HepG2 (cell line): ENCODE measurements at regions not wholly inside any gene's neighbourhood (a gene's known extent, or its start where the extent isn't known, plus 50 kb on each side); places are given as distances from the start of the nearest gene placed in this dataset.

Experiments
- ATAC-seq: fragments of 200-7000 bp; cut with Tn5 transposase; 3 replicates; pipeline ENCODE4 v1.9.1; 2020; ENCODE audit warnings: mild to moderate bottlenecking, moderate library complexity
- BruUV-seq: library from RNA; stranded (reverse); fragments of 400-500 nt; replicated peaks from 2 replicates; lab custom pipeline; 2021; lab: Mats Ljungman, UMichigan
- CTCF ChIA-PET: fragments of 300-600 bp; formaldehyde crosslinking; extraction: SDS; loops from one replicate; lab custom pipeline; 2021; ENCODE audit warnings: low total read pairs, inconsistent platforms, low intra/inter-chr PET ratio; lab: Yijun Ruan, JAX
- POLR2A ChIA-PET: fragments of 350-600 bp; sonication (Branson Sonifier 250); formaldehyde crosslinking; loops from one replicate; lab custom pipeline; 2020; ENCODE audit warnings: antibody characterized with exemption, inconsistent platforms; lab: Yijun Ruan, JAX
- DNase-seq: peaks from one replicate; pipeline ENCODE4 v3.0.0-alpha.2; 2015; ENCODE audit warnings: low spot score
- FAIRE-seq: peaks from 3 replicates; lab custom pipeline; 2011; peaks lifted over from hg19 to GRCh38; lab: Jason Lieb, UNC
- H2AFZ ChIP-seq: one replicate; pipeline ENCODE4 v1.6.1; 2011; ENCODE audit warnings: low read length, inconsistent platforms
- H3K27ac ChIP-seq: fragments of 300-600 bp; 3 replicates; pipeline ENCODE4 v1.8.0; 2011; ENCODE audit warnings: mixed run types, mild to moderate bottlenecking, mixed read lengths, low read length, inconsistent platforms; ENCODE audit not compliant: insufficient read depth; ENCODE audit errors: extremely low read length
- H3K27me3 ChIP-seq, 2 experiments: fragments of 200-600 bp in 1 of 2; 2 replicates in 1 of 2; 3 replicates in 1 of 2; pipeline versions ENCODE4 v1.6.0 to v1.8.0; 2011; ENCODE audit warnings: low read length in 2 of 2, mild to moderate bottlenecking in 2 of 2, moderate library complexity in 2 of 2, inconsistent platforms in 1 of 2; ENCODE audit not compliant: insufficient read depth in 2 of 2, control insufficient read depth in 1 of 2
- H3K36me3 ChIP-seq, 2 experiments: fragments of 200-600 bp in 1 of 2; replicated peaks in 1 of 2; 2 replicates in 1 of 2; 3 replicates in 1 of 2; pipeline versions ENCODE4 v1.5.1 to v1.8.0; 2011; ENCODE audit warnings: low read length in 2 of 2, inconsistent platforms in 1 of 2; ENCODE audit not compliant: insufficient read depth in 2 of 2, control insufficient read depth in 1 of 2
- H3K4me1 ChIP-seq: 2 replicates; pipeline ENCODE4 v1.5.1; 2012; ENCODE audit warnings: low read length, inconsistent platforms; ENCODE audit not compliant: insufficient read depth
- H3K4me2 ChIP-seq: 2 replicates; pipeline ENCODE4 v1.6.0; 2011; ENCODE audit warnings: low read depth, low read length, inconsistent platforms
- H3K4me3 ChIP-seq, 3 experiments: fragments of 200-600 bp in 1 of 3; sonication (generic), shearing (Covaris generic) in 1 of 3; replicated peaks in 1 of 3; 2 replicates each; pipeline ENCODE4 v1.5.1; 2011 to 2016; ENCODE audit warnings: low read length in 3 of 3, inconsistent platforms in 2 of 3, low read depth in 2 of 3, mild to moderate bottlenecking in 2 of 3, control low read depth in 1 of 3, mixed read lengths in 1 of 3; ENCODE audit not compliant: insufficient read depth in 1 of 3
- H3K79me2 ChIP-seq: one replicate; pipeline ENCODE4 v1.6.1; 2011; ENCODE audit warnings: low read length, inconsistent platforms; ENCODE audit not compliant: insufficient read depth
- H3K9ac ChIP-seq: 2 replicates; pipeline ENCODE4 v1.6.0; 2011; ENCODE audit warnings: mild to moderate bottlenecking, low read depth, low read length, inconsistent platforms; ENCODE audit not compliant: insufficient read depth
- H3K9me3 ChIP-seq: 2 replicates; pipeline ENCODE4 v1.5.1; 2012; ENCODE audit warnings: mild to moderate bottlenecking, low read length
- H4K20me1 ChIP-seq: 2 replicates; pipeline ENCODE4 v1.6.0; 2011; ENCODE audit warnings: inconsistent platforms, mild to moderate bottlenecking, low read length, moderate library complexity; ENCODE audit not compliant: insufficient read depth
- ATF6 ChIP-seq: sonication (generic); formaldehyde crosslinking; conservative IDR thresholded peaks from 2 replicates; pipeline ENCODE4 v1.4.0; 2020; ENCODE audit warnings: missing genetic modification reagents
- BRD4 ChIP-seq: sonication (generic); formaldehyde crosslinking; IDR thresholded peaks from 2 replicates; pipeline ENCODE4 v1.4.0; 2020; ENCODE audit warnings: missing genetic modification reagents
- HNF4G ChIP-seq, 2 experiments: sonication (generic) in 1 of 2; formaldehyde crosslinking in 1 of 2; IDR thresholded peaks; 2 replicates each; pipeline versions ENCODE4 v1.4.0 to v1.6.1; 2011 to 2020; ENCODE audit warnings: borderline replicate concordance in 2 of 2, low read depth in 2 of 2, mild to moderate bottlenecking in 2 of 2, low read length in 1 of 2, missing genetic modification reagents in 1 of 2, moderate library complexity in 1 of 2
- JUNB ChIP-seq: sonication (generic); formaldehyde crosslinking; IDR thresholded peaks from 2 replicates; pipeline ENCODE4 v1.8.0; 2022; ENCODE audit warnings: missing genetic modification reagents, mild to moderate bottlenecking, borderline replicate concordance
- KLF16 ChIP-seq, 2 experiments: sonication (generic) in 1 of 2; formaldehyde crosslinking in 1 of 2; IDR thresholded peaks; 2 replicates each; pipeline versions ENCODE4 v1.6.1 to v1.8.0; 2016 to 2023; ENCODE audit warnings: missing genetic modification reagents in 2 of 2, missing compliant biosample characterization in 1 of 2
- KLF6 ChIP-seq: IDR thresholded peaks from 2 replicates; pipeline ENCODE4 v1.8.0; 2016; ENCODE audit warnings: missing biosample characterization, missing genetic modification reagents
- NAIF1 ChIP-seq: sonication (generic); formaldehyde crosslinking; IDR thresholded peaks from 2 replicates; pipeline ENCODE4 v1.5.0; 2020; ENCODE audit warnings: mild to moderate bottlenecking, missing genetic modification reagents, borderline replicate concordance
- NR0B2 ChIP-seq: sonication (generic); formaldehyde crosslinking; IDR thresholded peaks from 2 replicates; pipeline ENCODE4 v1.4.0; 2020; ENCODE audit warnings: mild to moderate bottlenecking, missing genetic modification reagents
- RBAK ChIP-seq: sonication (generic); formaldehyde crosslinking; IDR thresholded peaks from 2 replicates; pipeline ENCODE4 v1.5.1; 2020; ENCODE audit warnings: mild to moderate bottlenecking, missing genetic modification reagents
- ZFP62 ChIP-seq: sonication (generic); formaldehyde crosslinking; IDR thresholded peaks from 2 replicates; pipeline ENCODE4 v1.4.0; 2020; ENCODE audit warnings: missing genetic modification reagents
- ZHX2 ChIP-seq, 2 experiments: sonication (generic) in 1 of 2; formaldehyde crosslinking in 1 of 2; IDR thresholded peaks; 2 replicates each; pipeline versions ENCODE4 v1.6.1 to v1.9.0; 2014 to 2022; ENCODE audit warnings: antibody characterized with exemption in 1 of 2, borderline replicate concordance in 1 of 2, inconsistent platforms in 1 of 2, low read depth in 1 of 2, missing genetic modification reagents in 1 of 2
- ZNF333 ChIP-seq: sonication (generic); formaldehyde crosslinking; IDR thresholded peaks from 2 replicates; pipeline ENCODE4 v1.4.0; 2020; ENCODE audit warnings: mild to moderate bottlenecking, missing genetic modification reagents, borderline replicate concordance
- ZNF354B ChIP-seq: sonication (generic); formaldehyde crosslinking; IDR thresholded peaks from 2 replicates; pipeline ENCODE4 v1.8.0; 2022; ENCODE audit warnings: mild to moderate bottlenecking, missing genetic modification reagents
- WGBS: methylation state at CpG from one replicate; pipeline ENCODE4 v1.1.6; 2017; ENCODE audit warnings: low lambda C conversion rate; 5-methylcytosine and 5-hydroxymethylcytosine counted together
- in situ Hi-C: cut with HindIII; loops from 2 replicates; pipeline ENCODE4 v1.10.0; 2017; ENCODE audit warnings: low pct_unique_long_range_greater_than_20kb; ENCODE audit not compliant: extremely low pct_ligation_motif_present
- intact Hi-C: fragments of 100-400 bp; cut with micrococcal nuclease; formaldehyde crosslinking; loops from one replicate; pipeline ENCODE4 v1.10.0; 2022; ENCODE audit not compliant: unreplicated experiment

GRCh38 chrX:8084006-8084405, 87.1 kb downstream of the VCX2 start:
- Histone ChIP-seq H3K27me3 (no peaks in the 10 kb centered on the region), H3K27ac (no peak overlapping the region), H3K4me2 (no peak overlapping the region), H2AFZ (no peak overlapping the region), H3K79me2 (no peaks in the 10 kb centered on the region), H3K4me1 (peaks cover 20% of the 10 kb centered on the region; the same call in 1 of the 2 replicates), H3K9me3 (no peaks in the 10 kb centered on the region), H3K4me3 (no peak overlapping the region), H3K36me3 (no peaks in the 10 kb centered on the region), H4K20me1 (no peaks in the 10 kb centered on the region), H3K9ac (no peak overlapping the region)
- no peak for ATAC-seq
- no peak for FAIRE-seq
- TF ChIP-seq BRD4 (CRISPR knock-in tag) (no peak), NR0B2 (no peak), KLF6 (CRISPR knock-in tag) (no peak), ZNF333 (CRISPR knock-in tag) (no peak), ZHX2 (IDR thresholded peaks at IDR 0.05; ENCODE audit: low read depth) (no peak), ZHX2 (CRISPR knock-in tag; IDR thresholded peaks at IDR 0.05; ENCODE audit: borderline replicate concordance) (no peak), HNF4G (IDR thresholded peaks at IDR 0.05; ENCODE audit: borderline replicate concordance, low read depth, low read length) (no peak), HNF4G (CRISPR knock-in tag; IDR thresholded peaks at IDR 0.05; ENCODE audit: borderline replicate concordance, low read depth) (no peak), ATF6 (CRISPR knock-in tag) (no peak), KLF16 (CRISPR knock-in tag; IDR thresholded peaks at IDR 0.05) (no peak), JUNB (no peak), RBAK (CRISPR knock-in tag) (no peak), ZFP62 (CRISPR knock-in tag) (no peak), ZNF354B (CRISPR knock-in tag) (no peak), NAIF1 (CRISPR knock-in tag) (no peak)
- in situ Hi-C loops (no loop called here), intact Hi-C loops (no loop called here)
- CTCF ChIA-PET: no interaction called here
- WGBS: 88% methylated on average over 4 of the region's 4 CpGs
- POLR2A ChIA-PET: no interaction called here
- no peak for DNase-seq
- no TSS peak for BruUV-seq
